ENCODE measurements at regions not wholly inside any gene's neighbourhood (a gene's known extent, or its start where the extent isn't known, plus 50 kb on each side); places are given as distances from the start of the nearest gene placed in this dataset.

- intact Hi-C loops (cut with micrococcal nuclease; ENCODE audit: unreplicated experiment) = no loop called here
- Histone ChIP-seq H3K9me3 (ENCODE audit: low read length) (peaks cover 14% of the 10 kb centered on the region; the same call in 1 of the 2 replicates), H3K36me3 (ENCODE audit: insufficient read depth, low read length) (no peaks in the 10 kb centered on the region), H3K79me2 (ENCODE audit: insufficient read depth, low read depth, low read length) (no peaks in the 10 kb centered on the region), H4K20me1 (ENCODE audit: insufficient read depth, low read length) (no peaks in the 10 kb centered on the region), H3K4me3 (ENCODE audit: low read depth, low read length, poor library complexity, severe bottlenecking) (no peak overlapping the region), H3K4me1 (ENCODE audit: insufficient read depth, low read length, poor library complexity, severe bottlenecking) (no peaks in the 10 kb centered on the region), H2AFZ (ENCODE audit: low read length) (no peak overlapping the region), H3K27ac (ENCODE audit: low read depth, low read length, poor library complexity, severe bottlenecking) (no peak overlapping the region), H3K9me2 (ENCODE audit: insufficient read depth, low read length) (no peaks in the 10 kb centered on the region), H3K4me2 (ENCODE audit: low read length) (no peak overlapping the region)
- CTCF ChIA-PET (ENCODE audit: unreplicated experiment) = no interaction called here
- no TSS peak for BruUV-seq (replicated peaks)
- no peak for DNase-seq (ENCODE audit: low spot score)
- no peak for TF ChIP-seq EZH2phosphoT487 (IDR thresholded peaks at IDR 0.05; ENCODE audit: borderline replicate concordance, low read depth, low read length)
- TF ChIP-seq, protein P1, sequence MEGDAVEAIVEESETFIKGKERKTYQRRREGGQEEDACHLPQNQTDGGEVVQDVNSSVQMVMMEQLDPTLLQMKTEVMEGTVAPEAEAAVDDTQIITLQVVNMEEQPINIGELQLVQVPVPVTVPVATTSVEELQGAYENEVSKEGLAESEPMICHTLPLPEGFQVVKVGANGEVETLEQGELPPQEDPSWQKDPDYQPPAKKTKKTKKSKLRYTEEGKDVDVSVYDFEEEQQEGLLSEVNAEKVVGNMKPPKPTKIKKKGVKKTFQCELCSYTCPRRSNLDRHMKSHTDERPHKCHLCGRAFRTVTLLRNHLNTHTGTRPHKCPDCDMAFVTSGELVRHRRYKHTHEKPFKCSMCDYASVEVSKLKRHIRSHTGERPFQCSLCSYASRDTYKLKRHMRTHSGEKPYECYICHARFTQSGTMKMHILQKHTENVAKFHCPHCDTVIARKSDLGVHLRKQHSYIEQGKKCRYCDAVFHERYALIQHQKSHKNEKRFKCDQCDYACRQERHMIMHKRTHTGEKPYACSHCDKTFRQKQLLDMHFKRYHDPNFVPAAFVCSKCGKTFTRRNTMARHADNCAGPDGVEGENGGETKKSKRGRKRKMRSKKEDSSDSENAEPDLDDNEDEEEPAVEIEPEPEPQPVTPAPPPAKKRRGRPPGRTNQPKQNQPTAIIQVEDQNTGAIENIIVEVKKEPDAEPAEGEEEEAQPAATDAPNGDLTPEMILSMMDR (conservative IDR thresholded peaks at IDR 0.05; ENCODE audit: low read length) = no peak
- POLR2A ChIA-PET = no interaction called here
Observed at GRCh38 chr5:118208031-118208453, 780.3 kb downstream of the DTWD2 start.

DNA sequence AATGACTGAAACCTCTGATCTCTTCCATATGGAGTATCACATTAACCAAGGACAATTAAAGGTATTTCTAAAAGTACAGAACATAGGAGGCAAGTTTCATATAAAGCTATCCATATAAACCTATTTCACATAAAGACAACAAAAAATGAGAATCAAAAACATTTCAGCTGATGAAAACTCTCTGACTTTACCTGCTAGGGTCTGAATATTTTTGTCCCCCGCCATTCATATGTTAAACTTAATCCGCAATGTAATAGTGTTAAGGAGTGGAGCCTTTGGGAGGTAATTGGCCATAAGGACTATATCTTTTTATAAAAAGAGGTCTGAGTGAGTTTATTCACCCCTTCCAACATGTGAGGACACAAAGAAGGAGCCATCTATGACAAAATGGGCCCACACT, 788.5 kb downstream of the DTWD2 start:
- Histone ChIP-seq H2AFZ (ENCODE audit: low read length) (no peak overlapping the region), H3K9me3 (ENCODE audit: low read length) (no peaks in the 10 kb centered on the region), H3K4me1 (ENCODE audit: insufficient read depth, low read length, poor library complexity, severe bottlenecking) (no peaks in the 10 kb centered on the region), H3K4me2 (ENCODE audit: low read length) (no peak overlapping the region), H4K20me1 (ENCODE audit: insufficient read depth, low read length) (no peaks in the 10 kb centered on the region), H3K9me2 (ENCODE audit: insufficient read depth, low read length) (no peaks in the 10 kb centered on the region), H3K27ac (ENCODE audit: low read depth, low read length, poor library complexity, severe bottlenecking) (no peak overlapping the region), H3K79me2 (ENCODE audit: insufficient read depth, low read depth, low read length) (no peaks in the 10 kb centered on the region), H3K36me3 (ENCODE audit: insufficient read depth, low read length) (no peaks in the 10 kb centered on the region), H3K4me3 (ENCODE audit: low read depth, low read length, poor library complexity, severe bottlenecking) (no peak overlapping the region)
- DNase-seq (ENCODE audit: low spot score) = no peak
- ChIA-PET CTCF (ENCODE audit: unreplicated experiment) (no interaction called here), POLR2A (no interaction called here)
- intact Hi-C loops (cut with micrococcal nuclease; ENCODE audit: unreplicated experiment) = no loop called here
- no TSS peak for BruUV-seq (replicated peaks)
- no peak for TF ChIP-seq EZH2phosphoT487 (IDR thresholded peaks at IDR 0.05; ENCODE audit: borderline replicate concordance, low read depth, low read length)
- TF ChIP-seq, protein P1 (conservative IDR thresholded peaks at IDR 0.05; ENCODE audit: low read length) = no peak

DNA sequence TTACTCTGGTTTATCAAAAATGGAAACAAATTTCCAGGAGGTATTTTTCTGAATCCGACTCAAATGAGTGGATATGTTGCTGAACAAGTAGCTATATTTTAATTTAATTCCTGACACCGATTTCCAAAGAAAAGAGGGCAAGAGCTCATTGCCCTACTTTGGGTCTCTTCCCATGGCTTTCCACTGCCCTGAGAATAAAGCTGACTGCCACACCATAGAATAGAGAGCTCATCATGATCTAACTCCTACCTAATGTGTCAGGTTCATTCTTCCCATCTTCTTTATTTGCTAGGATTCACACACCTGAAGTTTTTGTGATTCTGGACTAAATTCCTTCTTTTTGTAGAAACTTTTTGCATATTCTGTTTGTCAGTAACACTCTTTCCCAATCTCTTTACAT, 792.1 kb downstream of the DTWD2 start:
- no peaks in the 10 kb centered on the region for H4K20me1 ChIP-seq (ENCODE audit: insufficient read depth, low read length)

More for the DNA sequence above, 792.1 kb downstream of the DTWD2 start:
- no peaks in the 10 kb centered on the region for H3K9me2 ChIP-seq (ENCODE audit: insufficient read depth, low read length)
- TF ChIP-seq EZH2phosphoT487 (IDR thresholded peaks at IDR 0.05; ENCODE audit: borderline replicate concordance, low read depth, low read length) = no peak
- TF ChIP-seq, protein P1 (conservative IDR thresholded peaks at IDR 0.05; ENCODE audit: low read length) = no peak
- H3K36me3 ChIP-seq (ENCODE audit: insufficient read depth, low read length) = no peaks in the 10 kb centered on the region
- no peaks in the 10 kb centered on the region for H3K4me1 ChIP-seq (ENCODE audit: insufficient read depth, low read length, poor library complexity, severe bottlenecking)
- ChIA-PET CTCF (ENCODE audit: unreplicated experiment) (no interaction called here), POLR2A (interaction anchor here (0.5 to 0.6 kb wide), 3 partner anchors 383 to 717 kb away, joined by 3 to 7 read pairs (median 3); no protein-coding TSS in a partner anchor)
- no TSS peak for BruUV-seq (replicated peaks)
- no peak overlapping the region for H3K4me2 ChIP-seq (ENCODE audit: low read length)
- no peak overlapping the region for H3K4me3 ChIP-seq (ENCODE audit: low read depth, low read length, poor library complexity, severe bottlenecking)
- H2AFZ ChIP-seq (ENCODE audit: low read length) = no peak overlapping the region
- no peak for DNase-seq (ENCODE audit: low spot score)
- H3K79me2 ChIP-seq (ENCODE audit: insufficient read depth, low read depth, low read length) = no peaks in the 10 kb centered on the region
- intact Hi-C loops (cut with micrococcal nuclease; ENCODE audit: unreplicated experiment) = no loop called here
- no peaks in the 10 kb centered on the region for H3K9me3 ChIP-seq (ENCODE audit: low read length)
- no peak overlapping the region for H3K27ac ChIP-seq (ENCODE audit: low read depth, low read length, poor library complexity, severe bottlenecking)
